ENCODE measurements at regions not wholly inside any gene's neighbourhood (a gene's known extent, or its start where the extent isn't known, plus 50 kb on each side); places are given as distances from the start of the nearest gene placed in this dataset.

GRCh38 chr2:217014328-217015105, 154.7 kb upstream of the TNP1 start:
- no peak for TF ChIP-seq POLR2A (IDR thresholded peaks at IDR 0.05)
- TF ChIP-seq CTCF (IDR thresholded peaks at IDR 0.05): no peak

Data from body of pancreas (tissue), 4 donors.